HCT116 (cell line): ENCODE measurements at regions not wholly inside any gene's neighbourhood (a gene's known extent, or its start where the extent isn't known, plus 50 kb on each side); places are given as distances from the start of the nearest gene placed in this dataset.

Experiments
- ATAC-seq: fragments of 200-7000 bp; cut with Tn5 transposase; 2 replicates; pipeline ENCODE4 v1.9.1; 2020; ENCODE audit warnings: mild to moderate bottlenecking, moderate library complexity
- BruUV-seq: library from RNA; stranded (reverse); fragments of 400-500 nt; replicated peaks from 2 replicates; lab custom pipeline; 2021; lab: Mats Ljungman, UMichigan
- CTCF ChIA-PET: fragments of 300-600 bp; sonication (Branson Sonifier 250); formaldehyde crosslinking; loops from one replicate; lab custom pipeline; 2021; ENCODE audit warnings: antibody characterized with exemption; lab: Charles Lee
- POLR2A ChIA-PET: fragments of 300-600, 350-600 bp; sonication (Branson Sonifier 250); formaldehyde crosslinking; loops from one replicate; lab custom pipeline; 2021; ENCODE audit warnings: antibody characterized with exemption; lab: Charles Lee
- RAD21 ChIA-PET, 2 experiments: fragments of 300-600 bp; sonication (Branson Sonifier 250); formaldehyde crosslinking; loops; one replicate each; lab custom pipeline; 2023; ENCODE audit warnings: low total read pairs in 2 of 2; ENCODE audit not compliant: uncharacterized antibody in 2 of 2, unreplicated experiment in 2 of 2, low non-redundant PET in 1 of 2; lab: Charles Lee
- DNase-seq: peaks from one replicate; pipeline ENCODE4 v3.0.0-alpha.2; 2010; ENCODE audit warnings: low read depth, low spot score
- H2AFZ ChIP-seq: fragments of 200-600 bp; shearing (Covaris generic), sonication (generic); 2 replicates; pipeline ENCODE4 v1.6.1; 2017; ENCODE audit warnings: low read depth, mixed run types, mixed read lengths, antibody characterized with exemption, low read length; ENCODE audit not compliant: poor library complexity, severe bottlenecking
- H3K27ac ChIP-seq: 2 replicates; pipeline ENCODE4 v1.5.1; 2012; ENCODE audit warnings: low read depth, low read length
- H3K27me3 ChIP-seq: fragments of 200-600 bp; sonication (generic); 2 replicates; pipeline ENCODE4 v1.6.1; 2016; ENCODE audit warnings: mixed run types, low read length, mixed read lengths; ENCODE audit not compliant: insufficient read depth
- H3K36me3 ChIP-seq, 2 experiments: fragments of 200-500 bp in 1 of 2; fragments of 200-600 bp in 1 of 2; sonication (Bioruptor generic) in 1 of 2; sonication (generic) in 1 of 2; 2 replicates each; pipeline versions ENCODE4 v1.5.1 to v1.6.1; 2014 to 2016; ENCODE audit warnings: low read length in 2 of 2, inconsistent platforms in 1 of 2, mixed read lengths in 1 of 2, mixed run types in 1 of 2; ENCODE audit not compliant: insufficient read depth in 2 of 2, control insufficient read depth in 1 of 2
- H3K4me1 ChIP-seq, 2 experiments: fragments of 200-600 bp in 1 of 2; sonication (generic) in 1 of 2; 2 replicates each; pipeline versions ENCODE4 v1.5.1 to v1.6.1; 2012 to 2017; ENCODE audit warnings: low read length in 2 of 2, inconsistent platforms in 1 of 2, mild to moderate bottlenecking in 1 of 2, mixed read lengths in 1 of 2, mixed run types in 1 of 2, moderate library complexity in 1 of 2; ENCODE audit not compliant: insufficient read depth in 2 of 2, control insufficient read depth in 1 of 2
- H3K4me2 ChIP-seq: fragments of 200-600 bp; sonication (generic); 2 replicates; pipeline ENCODE4 v1.6.1; 2017; ENCODE audit warnings: mixed run types, low read length, mixed read lengths
- H3K4me3 ChIP-seq, 2 experiments: fragments of 200-600 bp in 1 of 2; sonication (generic) in 1 of 2; replicated peaks in 1 of 2; 2 replicates each; pipeline ENCODE4 v1.5.1; 2011 to 2016; ENCODE audit warnings: low read length in 2 of 2, control low read depth in 1 of 2, low read depth in 1 of 2, mild to moderate bottlenecking in 1 of 2, mixed read lengths in 1 of 2, mixed run types in 1 of 2
- H3K79me2 ChIP-seq: fragments of 200-600 bp; sonication (generic); 2 replicates; pipeline ENCODE4 v1.6.1; 2017; ENCODE audit warnings: mild to moderate bottlenecking, mixed run types, low read length, moderate library complexity, mixed read lengths; ENCODE audit not compliant: insufficient read depth
- H3K9ac ChIP-seq: fragments of 200-600 bp; sonication (generic); 2 replicates; pipeline ENCODE4 v1.6.1; 2016; ENCODE audit warnings: low read length, mixed read lengths
- H3K9me2 ChIP-seq: fragments of 200-600 bp; sonication (generic), shearing (Covaris generic); 2 replicates; pipeline ENCODE4 v1.6.1; 2017; ENCODE audit warnings: mixed run types, mild to moderate bottlenecking, moderate library complexity; ENCODE audit not compliant: insufficient read depth
- H3K9me3 ChIP-seq, 2 experiments: fragments of 200-500 bp in 1 of 2; fragments of 200-600 bp in 1 of 2; sonication (Bioruptor generic) in 1 of 2; sonication (generic) in 1 of 2; 2 replicates each; pipeline ENCODE4 v1.6.1; 2014 to 2017; ENCODE audit warnings: low read length in 2 of 2, mixed read lengths in 2 of 2, inconsistent platforms in 1 of 2, low read depth in 1 of 2, mild to moderate bottlenecking in 1 of 2, mixed run types in 1 of 2, moderate library complexity in 1 of 2; ENCODE audit not compliant: control insufficient read depth in 1 of 2, insufficient read depth in 1 of 2
- H4K20me1 ChIP-seq: fragments of 200-600 bp; sonication (generic), shearing (Covaris generic); 2 replicates; pipeline ENCODE4 v1.6.1; 2017; ENCODE audit warnings: mixed run types, mild to moderate bottlenecking, moderate library complexity; ENCODE audit not compliant: insufficient read depth
- CBX3 ChIP-seq: IDR thresholded peaks from 2 replicates; pipeline ENCODE4 v1.6.1; 2012; ENCODE audit warnings: low read depth
- CEBPB ChIP-seq: IDR thresholded peaks from 2 replicates; pipeline ENCODE4 v1.6.1; 2012; ENCODE audit warnings: low read depth
- EZH2 ChIP-seq: fragments of 200-600 bp; sonication (generic); IDR thresholded peaks from 2 replicates; pipeline ENCODE4 v1.6.1; 2017; ENCODE audit warnings: antibody characterized with exemption, mixed run types
- EZH2phosphoT487 ChIP-seq: fragments of 200-600 bp; IDR thresholded peaks from 2 replicates; pipeline ENCODE4 v1.6.1; 2018; ENCODE audit warnings: antibody characterized with exemption, borderline replicate concordance
- JUND ChIP-seq: IDR thresholded peaks from 2 replicates; pipeline ENCODE4 v1.6.1; 2012
- MAX ChIP-seq: IDR thresholded peaks from 2 replicates; pipeline ENCODE4 v1.6.1; 2012
- POLR2AphosphoS5 ChIP-seq: IDR thresholded peaks from 2 replicates; pipeline ENCODE4 v1.6.1; 2011; ENCODE audit warnings: mild to moderate bottlenecking, low read depth, low read length, moderate library complexity
- SP1 ChIP-seq: IDR thresholded peaks from 2 replicates; pipeline ENCODE4 v1.6.1; 2012; ENCODE audit warnings: low read depth
- TCF7L2 ChIP-seq: IDR thresholded peaks from 2 replicates; pipeline ENCODE4 v1.7.0; 2011; ENCODE audit warnings: borderline replicate concordance, inconsistent platforms; ENCODE audit not compliant: insufficient read depth, insufficient read length; ENCODE audit errors: extremely low read depth
- intact Hi-C: fragments of 100-400 bp; cut with micrococcal nuclease; formaldehyde crosslinking; loops from 2 replicates; pipeline ENCODE4 v1.10.0; 2022
- TF ChIP-seq, protein P1 (sequence below): IDR thresholded peaks from 2 replicates; pipeline ENCODE4 v1.6.1; 2012

DNA sequence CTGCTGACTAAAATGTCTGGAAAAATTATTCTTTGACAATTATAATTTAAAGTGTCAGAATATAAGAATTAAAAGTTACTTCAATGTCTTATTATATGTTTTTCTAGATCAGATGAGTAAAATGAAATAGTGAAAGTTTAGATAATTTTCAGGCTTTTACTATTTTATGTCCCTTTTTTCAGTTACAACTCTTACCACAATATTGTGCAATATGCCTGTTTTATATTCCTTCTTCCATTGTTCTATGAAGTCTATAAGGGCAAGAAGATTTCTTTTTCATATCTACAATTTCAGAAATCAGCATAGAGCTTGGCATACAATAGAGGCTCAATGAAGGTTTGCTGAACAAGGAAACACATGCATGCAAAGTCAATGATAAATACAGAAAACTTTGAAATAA lies 401.2 kb upstream of the HTR1E start:
- H3K9me3 ChIP-seq: no peaks in the 10 kb centered on the region; a peak in 1 of 4 replicates
- RAD21 ChIA-PET: no interaction called here
- CTCF ChIA-PET: no interaction called here
- ATAC-seq: no peak
- H3K9ac ChIP-seq: no peak overlapping the region
- no peak for DNase-seq
- POLR2A ChIA-PET: no interaction called here
- H3K4me3 ChIP-seq: no peak overlapping the region
- H4K20me1 ChIP-seq: no peaks in the 10 kb centered on the region
- no peak overlapping the region for H3K27ac ChIP-seq
- no peaks in the 10 kb centered on the region for H3K4me1 ChIP-seq
- H3K9me2 ChIP-seq: no peaks in the 10 kb centered on the region
- intact Hi-C loops: no loop called here
- TF ChIP-seq, protein P1, sequence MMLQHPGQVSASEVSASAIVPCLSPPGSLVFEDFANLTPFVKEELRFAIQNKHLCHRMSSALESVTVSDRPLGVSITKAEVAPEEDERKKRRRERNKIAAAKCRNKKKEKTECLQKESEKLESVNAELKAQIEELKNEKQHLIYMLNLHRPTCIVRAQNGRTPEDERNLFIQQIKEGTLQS: no peak
- TF ChIP-seq CBX3 (no peak), MAX (no peak), EZH2 (no peak), POLR2AphosphoS5 (no peak), JUND (no peak), SP1 (no peak), CEBPB (no peak)
- no TSS peak for BruUV-seq
- no peaks in the 10 kb centered on the region for H3K36me3 ChIP-seq
- H3K27me3 ChIP-seq: no peaks in the 10 kb centered on the region; the same call in 1 of the 2 replicates
- H3K79me2 ChIP-seq: no peaks in the 10 kb centered on the region
- no peak overlapping the region for H3K4me2 ChIP-seq
- H2AFZ ChIP-seq: no peak overlapping the region

DNA sequence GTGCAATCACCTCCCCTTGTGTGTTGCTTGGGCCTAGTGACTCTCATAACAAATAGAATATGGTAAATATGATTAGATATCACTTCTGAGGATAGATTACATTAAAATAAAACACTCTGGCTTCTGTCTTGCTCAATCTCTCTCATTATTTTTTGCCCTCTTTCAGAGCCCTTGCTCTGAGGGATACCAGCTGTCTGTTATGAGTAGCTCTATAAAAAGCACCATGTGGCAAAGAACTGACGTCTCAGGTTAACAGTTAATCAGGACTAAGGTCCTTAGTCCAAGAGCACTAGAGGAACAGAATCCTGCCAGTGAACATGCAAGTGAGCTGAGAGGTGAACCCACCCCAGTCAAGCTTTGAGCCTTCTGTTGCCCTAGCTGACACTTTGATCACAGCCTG lies 402.2 kb upstream of the HTR1E start:
- BruUV-seq: no TSS peak
- no peaks in the 10 kb centered on the region for H3K9me2 ChIP-seq
- CTCF ChIA-PET: no interaction called here

More for the DNA sequence above, 402.2 kb upstream of the HTR1E start:
- DNase-seq (no peak), ATAC-seq (no peak)
- Histone ChIP-seq H3K9me3 (no peaks in the 10 kb centered on the region; a peak in 1 of 4 replicates), H3K36me3 (no peaks in the 10 kb centered on the region), H3K27ac (no peak overlapping the region), H4K20me1 (no peaks in the 10 kb centered on the region), H3K4me1 (no peaks in the 10 kb centered on the region), H3K79me2 (no peaks in the 10 kb centered on the region), H3K4me2 (no peak overlapping the region), H3K4me3 (no peak overlapping the region), H3K27me3 (no peaks in the 10 kb centered on the region; the same call in 1 of the 2 replicates), H3K9ac (no peak overlapping the region), H2AFZ (no peak overlapping the region)
- POLR2A ChIA-PET: no interaction called here
- TF ChIP-seq EZH2phosphoT487 (no peak), TCF7L2 (no peak)
- RAD21 ChIA-PET: no interaction called here
- intact Hi-C loops: no loop called here
